ENCODE measurements at regions not wholly inside any gene's neighbourhood (a gene's known extent, or its start where the extent isn't known, plus 50 kb on each side); places are given as distances from the start of the nearest gene placed in this dataset.

GRCh38 chr17:36879027-36879426 is 58.2 kb upstream of the LHX1 start:
- no peak for TF ChIP-seq CTCF (IDR thresholded peaks at IDR 0.05)
- TF ChIP-seq POLR2A (IDR thresholded peaks at IDR 0.05): no peak
- TF ChIP-seq EP300 (IDR thresholded peaks at IDR 0.05): no peak

All from tibial nerve (tissue), 4 donors.